Neural progenitor cell (in vitro differentiated cells): ENCODE measurements at regions not wholly inside any gene's neighbourhood (a gene's known extent, or its start where the extent isn't known, plus 50 kb on each side); places are given as distances from the start of the nearest gene placed in this dataset.

ENCODE experiments used
- DNase-seq: peaks from one replicate; pipeline ENCODE4 v3.0.0-alpha.2; 2016; ENCODE audit warnings: low spot score
- H2AFZ ChIP-seq: fragments of 200-600 bp; sonication (generic); replicated peaks from 2 replicates; pipeline ENCODE4 v1.6.1; 2016; ENCODE audit warnings: antibody characterized with exemption
- H3F3A ChIP-seq: fragments of 200-600 bp; sonication (generic); 2 replicates; pipeline ENCODE4 v1.6.1; 2016; ENCODE audit warnings: antibody characterized with exemption, low read depth
- H3K27ac ChIP-seq: fragments of 200-600 bp; sonication (generic); 2 replicates; pipeline ENCODE4 v1.5.1; 2016; ENCODE audit warnings: mild to moderate bottlenecking
- H3K27me3 ChIP-seq: fragments of 200-600 bp; sonication (generic); 2 replicates; pipeline ENCODE4 v1.6.1; 2016; ENCODE audit warnings: mild to moderate bottlenecking, moderate library complexity
- H3K36me3 ChIP-seq: fragments of 200-600 bp; sonication (generic); 2 replicates; pipeline ENCODE4 v1.5.1; 2016
- H3K4me1 ChIP-seq: fragments of 200-600 bp; sonication (generic); 2 replicates; pipeline ENCODE4 v1.6.1; 2016; ENCODE audit warnings: mixed run types
- H3K4me2 ChIP-seq: fragments of 200-600 bp; sonication (generic); 2 replicates; pipeline ENCODE4 v1.6.1; 2016
- H3K4me3 ChIP-seq: fragments of 200-600 bp; sonication (generic); 2 replicates; pipeline ENCODE4 v1.5.1; 2016
- H3K79me2 ChIP-seq: fragments of 200-600 bp; sonication (generic); 2 replicates; pipeline ENCODE4 v1.6.1; 2016; ENCODE audit warnings: low read depth
- H3K9ac ChIP-seq: fragments of 200-600 bp; sonication (generic); 2 replicates; pipeline ENCODE4 v1.6.1; 2016
- H3K9me3 ChIP-seq: fragments of 200-600 bp; sonication (generic); 2 replicates; pipeline ENCODE4 v1.5.1; 2016; ENCODE audit warnings: low read depth
- H4K20me1 ChIP-seq: fragments of 200-600 bp; sonication (generic); 2 replicates; pipeline ENCODE4 v1.6.1; 2016; ENCODE audit warnings: low read depth
- H3K27ac Mint-ChIP-seq: 3 replicates; pipeline ENCODE4 v1.8.0; 2021; ENCODE audit warnings: mixed read lengths
- H3K27me3 Mint-ChIP-seq: 2 replicates; pipeline ENCODE4 v1.8.0; 2022; ENCODE audit warnings: low read depth, mild to moderate bottlenecking, inconsistent platforms, moderate library complexity, mixed read lengths; ENCODE audit not compliant: insufficient read depth
- H3K36me3 Mint-ChIP-seq: 3 replicates; pipeline ENCODE4 v1.8.0; 2021; ENCODE audit warnings: mixed read lengths
- H3K4me1 Mint-ChIP-seq: 3 replicates; pipeline ENCODE4 v1.8.0; 2021; ENCODE audit warnings: mixed read lengths
- H3K4me3 Mint-ChIP-seq: 3 replicates; pipeline ENCODE4 v1.8.0; 2021; ENCODE audit warnings: mild to moderate bottlenecking, moderate library complexity, mixed read lengths
- H3K9me3 Mint-ChIP-seq: 3 replicates; pipeline ENCODE4 v1.8.0; 2020; ENCODE audit warnings: mixed read lengths
- EZH2 ChIP-seq: fragments of 200-600 bp; sonication (generic); IDR thresholded peaks from 2 replicates; pipeline ENCODE4 v1.6.1; 2017; ENCODE audit warnings: antibody characterized with exemption, mild to moderate bottlenecking, moderate library complexity
- EZH2phosphoT487 ChIP-seq: fragments of 200-600 bp; sonication (generic); IDR thresholded peaks from 2 replicates; pipeline ENCODE4 v1.6.1; 2017; ENCODE audit warnings: antibody characterized with exemption
- TF ChIP-seq, protein P1 (sequence below): fragments of 200-600 bp; sonication (generic); IDR thresholded peaks from 2 replicates; pipeline ENCODE4 v1.5.1; 2017; ENCODE audit warnings: antibody characterized with exemption, mild to moderate bottlenecking

DNA sequence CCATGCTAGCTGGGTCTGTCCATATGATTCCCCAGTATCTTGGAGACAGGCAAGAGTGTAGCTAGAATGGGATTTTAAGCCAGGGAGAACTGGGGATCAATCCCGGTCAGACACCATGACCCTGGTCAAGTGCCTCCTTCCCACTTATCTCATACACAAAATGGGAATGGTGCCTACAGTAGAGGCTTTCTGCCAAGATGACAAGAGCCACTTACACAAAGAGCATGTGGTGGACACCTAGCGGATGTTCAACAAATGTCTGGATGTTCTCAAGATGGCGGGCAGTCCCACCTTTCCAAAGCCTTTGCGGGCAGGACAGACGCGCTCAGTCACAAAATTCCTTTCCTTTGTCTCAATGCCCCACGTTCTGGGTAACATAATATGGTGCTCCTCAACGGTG is 57.3 kb downstream of the MAF start:
- no peaks in the 10 kb centered on the region for H3F3A ChIP-seq
- Mint-ChIP-seq H3K4me3 (no peak overlapping the region), H3K36me3 (no peaks in the 10 kb centered on the region), H3K27me3 (peaks cover 5% of the 10 kb centered on the region), H3K4me1 (no peaks in the 10 kb centered on the region), H3K27ac (no peak overlapping the region), H3K9me3 (no peaks in the 10 kb centered on the region)
- no peaks in the 10 kb centered on the region for H3K36me3 ChIP-seq
- H3K4me2 ChIP-seq: no peak overlapping the region
- no peak overlapping the region for H3K4me3 ChIP-seq
- H3K9me3 ChIP-seq: no peaks in the 10 kb centered on the region
- no peaks in the 10 kb centered on the region for H3K27me3 ChIP-seq
- no peak overlapping the region for H2AFZ ChIP-seq
- no peaks in the 10 kb centered on the region for H3K79me2 ChIP-seq
- no peak for DNase-seq
- H3K9ac ChIP-seq: no peak overlapping the region
- H3K4me1 ChIP-seq: no peaks in the 10 kb centered on the region
- TF ChIP-seq EZH2phosphoT487 (no peak), EZH2 (no peak)
- TF ChIP-seq, protein P1, sequence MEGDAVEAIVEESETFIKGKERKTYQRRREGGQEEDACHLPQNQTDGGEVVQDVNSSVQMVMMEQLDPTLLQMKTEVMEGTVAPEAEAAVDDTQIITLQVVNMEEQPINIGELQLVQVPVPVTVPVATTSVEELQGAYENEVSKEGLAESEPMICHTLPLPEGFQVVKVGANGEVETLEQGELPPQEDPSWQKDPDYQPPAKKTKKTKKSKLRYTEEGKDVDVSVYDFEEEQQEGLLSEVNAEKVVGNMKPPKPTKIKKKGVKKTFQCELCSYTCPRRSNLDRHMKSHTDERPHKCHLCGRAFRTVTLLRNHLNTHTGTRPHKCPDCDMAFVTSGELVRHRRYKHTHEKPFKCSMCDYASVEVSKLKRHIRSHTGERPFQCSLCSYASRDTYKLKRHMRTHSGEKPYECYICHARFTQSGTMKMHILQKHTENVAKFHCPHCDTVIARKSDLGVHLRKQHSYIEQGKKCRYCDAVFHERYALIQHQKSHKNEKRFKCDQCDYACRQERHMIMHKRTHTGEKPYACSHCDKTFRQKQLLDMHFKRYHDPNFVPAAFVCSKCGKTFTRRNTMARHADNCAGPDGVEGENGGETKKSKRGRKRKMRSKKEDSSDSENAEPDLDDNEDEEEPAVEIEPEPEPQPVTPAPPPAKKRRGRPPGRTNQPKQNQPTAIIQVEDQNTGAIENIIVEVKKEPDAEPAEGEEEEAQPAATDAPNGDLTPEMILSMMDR: no peak
- no peak overlapping the region for H3K27ac ChIP-seq
- H4K20me1 ChIP-seq: no peaks in the 10 kb centered on the region

GRCh38 chr16:79542237-79542774 is 58.2 kb downstream of the MAF start:
- no peak overlapping the region for H3K27ac Mint-ChIP-seq
- Histone ChIP-seq H3K9me3 (no peaks in the 10 kb centered on the region), H3K36me3 (no peaks in the 10 kb centered on the region), H3F3A (no peaks in the 10 kb centered on the region), H3K4me3 (no peak overlapping the region), H2AFZ (no peak overlapping the region), H3K27me3 (no peaks in the 10 kb centered on the region), H4K20me1 (no peaks in the 10 kb centered on the region), H3K4me1 (no peaks in the 10 kb centered on the region), H3K9ac (no peak overlapping the region), H3K79me2 (no peaks in the 10 kb centered on the region), H3K27ac (no peak overlapping the region), H3K4me2 (no peak overlapping the region)
- no peaks in the 10 kb centered on the region for H3K4me1 Mint-ChIP-seq
- no peaks in the 10 kb centered on the region for H3K36me3 Mint-ChIP-seq
- TF ChIP-seq, protein P1: no peak
- TF ChIP-seq EZH2: no peak
- TF ChIP-seq EZH2phosphoT487: no peak
- no peak for DNase-seq
- no peak overlapping the region for H3K4me3 Mint-ChIP-seq
- peaks cover 5% of the 10 kb centered on the region for H3K27me3 Mint-ChIP-seq
- no peaks in the 10 kb centered on the region for H3K9me3 Mint-ChIP-seq

- H3K4me2 ChIP-seq: no peak overlapping the region
- no peak overlapping the region for H3K4me3 ChIP-seq
- H3K4me3 Mint-ChIP-seq: no peak overlapping the region
- no peaks in the 10 kb centered on the region for H4K20me1 ChIP-seq
- H3K9ac ChIP-seq: no peak overlapping the region
- no peaks in the 10 kb centered on the region for H3K27me3 ChIP-seq
- H2AFZ ChIP-seq: no peak overlapping the region
- H3K36me3 ChIP-seq: no peaks in the 10 kb centered on the region
- H3K9me3 ChIP-seq: no peaks in the 10 kb centered on the region
- no peak overlapping the region for H3K27ac Mint-ChIP-seq
- no peaks in the 10 kb centered on the region for H3F3A ChIP-seq
- H3K79me2 ChIP-seq: no peaks in the 10 kb centered on the region
- H3K36me3 Mint-ChIP-seq: no peaks in the 10 kb centered on the region
- H3K4me1 Mint-ChIP-seq: no peaks in the 10 kb centered on the region
- H3K4me1 ChIP-seq: no peaks in the 10 kb centered on the region
- TF ChIP-seq, protein P1: no peak
- TF ChIP-seq EZH2phosphoT487 (no peak), EZH2 (no peak)
- DNase-seq: no peak
- H3K9me3 Mint-ChIP-seq: no peaks in the 10 kb centered on the region
- H3K27me3 Mint-ChIP-seq: peaks cover 5% of the 10 kb centered on the region
- no peak overlapping the region for H3K27ac ChIP-seq
Measured at GRCh38 chr16:79540825-79541595, 59.5 kb downstream of the MAF start.
